Lung (tissue), 11 donors: ENCODE measurements at regions not wholly inside any gene's neighbourhood (a gene's known extent, or its start where the extent isn't known, plus 50 kb on each side); places are given as distances from the start of the nearest gene placed in this dataset.

Experiments used
- ATAC-seq: fragments of 200-7000 bp; cut with Tn5 transposase; one replicate; pipeline ENCODE4 v1.9.1; 2020; ENCODE audit warnings: moderate number of reproducible peaks; ENCODE audit not compliant: insufficient read depth, low FRiP score
- DNase-seq, 3 donors: peaks; one replicate each; pipeline ENCODE4 v3.0.0-alpha.2; 2013 to 2017
- H3K27ac ChIP-seq, 2 donors: one replicate each; pipeline ENCODE4 v1.5.1; 2013; ENCODE audit warnings: mild to moderate bottlenecking in 2 of 2, moderate library complexity in 2 of 2, control low read depth in 1 of 2, inconsistent platforms in 1 of 2, low read depth in 1 of 2, low read length in 1 of 2
- H3K27me3 ChIP-seq, 3 donors: one replicate each; pipeline ENCODE4 v1.5.1; 2013; ENCODE audit warnings: low read length in 2 of 3; ENCODE audit not compliant: control insufficient read depth in 3 of 3, insufficient read depth in 3 of 3
- H3K36me3 ChIP-seq, 4 donors: one replicate each; pipeline ENCODE4 v1.5.1; 2013; ENCODE audit warnings: low read length in 4 of 4, mild to moderate bottlenecking in 1 of 4, moderate library complexity in 1 of 4; ENCODE audit not compliant: control insufficient read depth in 4 of 4, insufficient read depth in 4 of 4
- H3K4me1 ChIP-seq, 5 donors: one replicate each; pipeline ENCODE4 v1.5.1; 2013; ENCODE audit warnings: low read length in 5 of 5, mild to moderate bottlenecking in 2 of 5, moderate library complexity in 1 of 5; ENCODE audit not compliant: control insufficient read depth in 5 of 5, insufficient read depth in 5 of 5
- H3K4me3 ChIP-seq: one replicate; pipeline ENCODE4 v1.5.1; 2013; ENCODE audit warnings: mild to moderate bottlenecking, control low read depth, moderate library complexity
- H3K9ac ChIP-seq, 2 donors: one replicate each; pipeline ENCODE4 v1.5.1; 2013; ENCODE audit warnings: low read length in 2 of 2, control low read depth in 1 of 2; ENCODE audit not compliant: insufficient read depth in 1 of 2
- H3K9me3 ChIP-seq, 4 donors: one replicate each; pipeline ENCODE4 v1.5.1; 2013; ENCODE audit warnings: low read length in 3 of 4, mild to moderate bottlenecking in 1 of 4, moderate library complexity in 1 of 4; ENCODE audit not compliant: control insufficient read depth in 4 of 4, insufficient read depth in 3 of 4
- WGBS, 2 donors: extraction: QIAGEN DNeasy Blood & Tissue Kit; methylation state at CpG; one replicate each; pipeline ENCODE4 v1.1.7; 2013; 5-methylcytosine and 5-hydroxymethylcytosine counted together
- TF ChIP-seq, protein P1 (sequence below): IDR thresholded peaks from 2 replicates; pipeline ENCODE4 v1.5.1; 2012; ENCODE audit warnings: mild to moderate bottlenecking; ENCODE audit errors: control extremely low read depth, extremely low read depth
- donor health status: control.
- donor health status: control.
- donor health status: Bipolar disorder and iron deficiency.
- donor health status: healthy.
- donor health status: DM: yes; HTN: yes; CAD: no.

DNA sequence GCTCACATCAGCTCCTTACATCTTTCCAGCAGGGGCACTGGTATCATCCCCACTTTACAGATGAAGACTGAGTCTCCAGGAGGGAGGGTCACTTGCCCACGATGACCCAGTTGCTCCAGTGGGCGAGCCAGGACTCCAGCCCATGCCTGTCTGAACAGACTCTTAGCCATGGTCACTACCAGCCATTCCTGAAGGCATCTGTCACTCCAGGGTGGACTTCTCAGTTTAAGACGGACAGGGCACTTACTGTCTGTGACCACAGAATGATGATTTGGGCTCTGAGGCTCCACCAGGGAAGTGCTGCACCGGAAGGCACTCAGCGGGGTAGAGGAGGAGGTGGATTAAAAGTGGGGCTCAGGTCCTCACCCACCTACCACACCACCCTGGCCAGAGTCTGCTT, 104.0 kb upstream of the SLC6A6 start:
- H3K4me3 ChIP-seq: no peak overlapping the region
- H3K9ac ChIP-seq: no peak overlapping the region
- DNase-seq: no peak
- H3K27me3 ChIP-seq: peaks cover 0 to 3% (median 0%) of the 10 kb centered on the region in 3 donors
- no peaks in the 10 kb centered on the region for H3K36me3 ChIP-seq
- no peak overlapping the region for H3K27ac ChIP-seq
- TF ChIP-seq, protein P1, sequence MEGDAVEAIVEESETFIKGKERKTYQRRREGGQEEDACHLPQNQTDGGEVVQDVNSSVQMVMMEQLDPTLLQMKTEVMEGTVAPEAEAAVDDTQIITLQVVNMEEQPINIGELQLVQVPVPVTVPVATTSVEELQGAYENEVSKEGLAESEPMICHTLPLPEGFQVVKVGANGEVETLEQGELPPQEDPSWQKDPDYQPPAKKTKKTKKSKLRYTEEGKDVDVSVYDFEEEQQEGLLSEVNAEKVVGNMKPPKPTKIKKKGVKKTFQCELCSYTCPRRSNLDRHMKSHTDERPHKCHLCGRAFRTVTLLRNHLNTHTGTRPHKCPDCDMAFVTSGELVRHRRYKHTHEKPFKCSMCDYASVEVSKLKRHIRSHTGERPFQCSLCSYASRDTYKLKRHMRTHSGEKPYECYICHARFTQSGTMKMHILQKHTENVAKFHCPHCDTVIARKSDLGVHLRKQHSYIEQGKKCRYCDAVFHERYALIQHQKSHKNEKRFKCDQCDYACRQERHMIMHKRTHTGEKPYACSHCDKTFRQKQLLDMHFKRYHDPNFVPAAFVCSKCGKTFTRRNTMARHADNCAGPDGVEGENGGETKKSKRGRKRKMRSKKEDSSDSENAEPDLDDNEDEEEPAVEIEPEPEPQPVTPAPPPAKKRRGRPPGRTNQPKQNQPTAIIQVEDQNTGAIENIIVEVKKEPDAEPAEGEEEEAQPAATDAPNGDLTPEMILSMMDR: no peak
- no peak for ATAC-seq
- peaks cover 0 to 24% (median 4%) of the 10 kb centered on the region in 5 donors for H3K4me1 ChIP-seq
- WGBS, 2 donors: 73 to 88% methylated on average over 5 of the region's 5 CpGs
- H3K9me3 ChIP-seq: no peaks in the 10 kb centered on the region

DNA sequence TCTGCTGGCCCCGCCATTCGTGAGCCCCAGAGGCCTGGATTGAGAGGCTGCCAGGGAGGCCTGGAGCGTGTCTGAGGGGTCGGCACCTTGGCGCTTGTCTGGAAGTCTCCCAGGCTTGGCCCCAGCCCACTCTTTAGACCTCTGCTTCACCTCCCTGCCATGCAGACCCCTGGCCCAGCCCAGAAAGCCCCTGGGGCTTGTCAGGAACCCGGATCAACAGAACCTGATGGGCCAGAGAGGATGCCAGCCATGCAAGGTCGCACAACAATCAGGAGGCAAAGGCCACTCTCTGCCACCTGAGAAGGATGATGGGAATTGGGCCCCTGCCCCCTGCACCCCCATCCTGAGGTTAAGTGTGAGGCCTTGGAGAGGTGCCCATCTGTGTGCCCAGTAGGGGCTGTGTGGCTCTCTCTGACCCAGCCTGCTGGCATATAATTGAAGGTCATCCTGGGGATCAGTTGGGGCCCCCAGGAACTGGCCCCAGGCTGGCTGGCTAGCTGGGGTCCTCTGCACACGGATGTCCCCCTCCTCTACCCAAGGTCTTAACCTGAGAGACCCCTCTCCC, 103.3 kb upstream of the SLC6A6 start:
- H3K4me3 ChIP-seq: no peak overlapping the region
- peaks cover 0 to 3% (median 0%) of the 10 kb centered on the region in 3 donors for H3K27me3 ChIP-seq
- TF ChIP-seq, protein P1: no peak
- H3K9me3 ChIP-seq: no peaks in the 10 kb centered on the region
- DNase-seq: no peak
- H3K27ac ChIP-seq: no peak overlapping the region
- H3K4me1 ChIP-seq: peaks cover 0 to 24% (median 4%) of the 10 kb centered on the region in 5 donors
- no peaks in the 10 kb centered on the region for H3K36me3 ChIP-seq
- no peak for ATAC-seq
- H3K9ac ChIP-seq: no peak overlapping the region
- WGBS, 2 donors: 93 to 96% methylated on average over 8 of the region's 8 CpGs

DNA sequence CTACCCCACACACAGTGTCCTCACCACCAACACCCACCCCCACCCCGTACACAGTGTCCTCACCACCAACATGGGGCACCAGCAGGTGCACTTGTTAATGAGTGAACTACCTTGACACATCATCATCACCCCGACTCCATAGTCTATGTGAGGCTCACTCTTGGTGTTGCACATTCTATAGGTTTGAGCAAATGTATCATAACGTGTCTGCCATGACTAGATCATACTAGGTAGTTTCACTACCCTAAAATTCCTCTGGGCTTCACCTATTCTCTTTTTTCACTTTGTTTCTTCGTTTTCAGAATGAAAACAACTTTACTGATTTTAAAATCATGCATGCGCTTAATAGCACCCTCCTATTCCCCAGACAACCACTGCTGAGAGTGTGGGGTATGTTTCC, 102.6 kb upstream of the SLC6A6 start:
- 87% methylated on average over 5 of the region's 5 CpGs for WGBS, 2 donors
- DNase-seq (no peak), ATAC-seq (no peak)
- H3K27me3 ChIP-seq: peaks cover 0 to 3% (median 0%) of the 10 kb centered on the region in 3 donors
- H3K9me3 ChIP-seq: no peaks in the 10 kb centered on the region
- H3K9ac ChIP-seq: no peak overlapping the region
- peaks cover 0 to 26% (median 4%) of the 10 kb centered on the region in 5 donors for H3K4me1 ChIP-seq
- H3K36me3 ChIP-seq: no peaks in the 10 kb centered on the region
- TF ChIP-seq, protein P1: no peak
- H3K27ac ChIP-seq: no peak overlapping the region
- no peak overlapping the region for H3K4me3 ChIP-seq
